ENCODE measurements at regions not wholly inside any gene's neighbourhood (a gene's known extent, or its start where the extent isn't known, plus 50 kb on each side); places are given as distances from the start of the nearest gene placed in this dataset.

DNA sequence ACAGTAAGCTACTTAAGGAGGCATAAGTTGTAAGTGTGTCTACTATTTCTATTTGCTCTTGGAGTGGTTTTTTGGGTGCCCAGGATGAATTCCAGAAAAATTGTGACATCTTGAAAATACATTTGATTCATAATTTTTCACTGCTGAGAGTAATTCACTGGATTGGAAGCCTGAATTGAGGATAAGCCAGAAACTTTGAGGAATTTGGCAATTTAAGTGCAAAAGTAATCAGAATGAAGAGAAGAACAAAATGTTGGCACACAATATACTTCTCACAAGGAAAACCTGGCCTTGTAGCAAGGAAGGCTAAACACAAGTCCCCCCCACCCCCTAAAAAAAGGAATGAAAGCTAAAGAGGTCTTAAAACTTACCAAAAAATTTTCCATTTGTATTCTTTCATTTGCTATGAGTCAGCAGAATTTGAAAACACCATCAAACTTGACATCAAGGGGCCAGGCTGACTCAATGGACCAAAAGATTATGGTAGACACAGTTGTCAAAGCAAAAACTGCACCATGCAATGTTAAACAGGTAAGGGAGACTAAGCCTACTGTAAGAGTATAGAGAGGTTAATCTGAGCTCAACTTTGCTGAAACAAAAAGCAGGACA lies 840.0 kb downstream of the FRK start:
- CTCF ChIA-PET = no interaction called here
- SMC1A ChIA-PET (ENCODE audit: uncharacterized antibody, unreplicated experiment) = no interaction called here
- RAD21 ChIA-PET (ENCODE audit: unreplicated experiment) = no interaction called here
- Histone ChIP-seq H3K79me2 (ENCODE audit: control insufficient read depth, insufficient read depth, low read length) (no peaks in the 10 kb centered on the region), H3K27me3 (replicated peaks in 1 of 2; ENCODE audit: control insufficient read depth in 2 of 2, insufficient read depth in 2 of 2, low read length in 1 of 2) (no peaks in the 10 kb centered on the region), H3K9me3 (replicated peaks; ENCODE audit: control insufficient read depth, insufficient read depth, low read length) (no peaks in the 10 kb centered on the region), H3K9ac (ENCODE audit: control insufficient read depth, insufficient read depth, low read length) (no peak overlapping the region), H2AFZ (ENCODE audit: control insufficient read depth, low read depth, low read length) (no peak overlapping the region), H3K4me1 (ENCODE audit: control insufficient read depth, insufficient read depth, low read length) (no peaks in the 10 kb centered on the region), H3K36me3 (ENCODE audit: control insufficient read depth in 2 of 2, insufficient read depth in 2 of 2, low read length in 1 of 2) (no peaks in the 10 kb centered on the region), H3K4me3 (no peak overlapping the region), H3K27ac (ENCODE audit: control insufficient read depth, insufficient read depth) (no peak overlapping the region), H3K4me2 (ENCODE audit: control insufficient read depth, insufficient read depth) (no peak overlapping the region), H4K20me1 (ENCODE audit: control insufficient read depth, insufficient read depth) (no peaks in the 10 kb centered on the region)
- intact Hi-C loops (cut with micrococcal nuclease; ENCODE audit: unreplicated experiment) = no loop called here
- no peak for FAIRE-seq
- POLR2A ChIA-PET = no interaction called here
- in situ Hi-C loops (cut with MboI) = no loop called here
- ATAC-seq = no peak
- BruUV-seq (replicated peaks) = no TSS peak
- DNase-seq (ENCODE audit: low read depth, low spot score) = no peak
- TF ChIP-seq, protein P1, sequence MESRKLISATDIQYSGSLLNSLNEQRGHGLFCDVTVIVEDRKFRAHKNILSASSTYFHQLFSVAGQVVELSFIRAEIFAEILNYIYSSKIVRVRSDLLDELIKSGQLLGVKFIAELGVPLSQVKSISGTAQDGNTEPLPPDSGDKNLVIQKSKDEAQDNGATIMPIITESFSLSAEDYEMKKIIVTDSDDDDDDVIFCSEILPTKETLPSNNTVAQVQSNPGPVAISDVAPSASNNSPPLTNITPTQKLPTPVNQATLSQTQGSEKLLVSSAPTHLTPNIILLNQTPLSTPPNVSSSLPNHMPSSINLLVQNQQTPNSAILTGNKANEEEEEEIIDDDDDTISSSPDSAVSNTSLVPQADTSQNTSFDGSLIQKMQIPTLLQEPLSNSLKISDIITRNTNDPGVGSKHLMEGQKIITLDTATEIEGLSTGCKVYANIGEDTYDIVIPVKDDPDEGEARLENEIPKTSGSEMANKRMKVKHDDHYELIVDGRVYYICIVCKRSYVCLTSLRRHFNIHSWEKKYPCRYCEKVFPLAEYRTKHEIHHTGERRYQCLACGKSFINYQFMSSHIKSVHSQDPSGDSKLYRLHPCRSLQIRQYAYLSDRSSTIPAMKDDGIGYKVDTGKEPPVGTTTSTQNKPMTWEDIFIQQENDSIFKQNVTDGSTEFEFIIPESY (IDR thresholded peaks at IDR 0.05) = no peak
- TF ChIP-seq NBN (IDR thresholded peaks at IDR 0.05) (no peak), ZBED1 (IDR thresholded peaks at IDR 0.05; ENCODE audit: borderline replicate concordance) (no peak), SIN3A (IDR thresholded peaks at IDR 0.05; ENCODE audit: low read depth, low read length) (no peak), CBX5 (IDR thresholded peaks at IDR 0.05; ENCODE audit: low read depth) (no peak), MTA3 (IDR thresholded peaks at IDR 0.05; ENCODE audit: borderline replicate concordance, low read length) (no peak), DPF2 (IDR thresholded peaks at IDR 0.05) (no peak), IRF4 (IDR thresholded peaks at IDR 0.05; ENCODE audit: low read depth, low read length) (no peak), SRF (IDR thresholded peaks at IDR 0.05; ENCODE audit: low read depth in 2 of 2, low read length in 2 of 2) (no peak), SUPT20H (IDR thresholded peaks at IDR 0.05; ENCODE audit: borderline replicate concordance, control insufficient read depth, low read depth, low read length) (no peak), ATF7 (IDR thresholded peaks at IDR 0.05; ENCODE audit: low read depth) (no peak)
- TF ChIP-seq, protein P2, sequence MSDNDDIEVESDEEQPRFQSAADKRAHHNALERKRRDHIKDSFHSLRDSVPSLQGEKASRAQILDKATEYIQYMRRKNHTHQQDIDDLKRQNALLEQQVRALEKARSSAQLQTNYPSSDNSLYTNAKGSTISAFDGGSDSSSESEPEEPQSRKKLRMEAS (IDR thresholded peaks at IDR 0.05; ENCODE audit: low read depth, low read length) = no peak
- TF ChIP-seq, protein P3, sequence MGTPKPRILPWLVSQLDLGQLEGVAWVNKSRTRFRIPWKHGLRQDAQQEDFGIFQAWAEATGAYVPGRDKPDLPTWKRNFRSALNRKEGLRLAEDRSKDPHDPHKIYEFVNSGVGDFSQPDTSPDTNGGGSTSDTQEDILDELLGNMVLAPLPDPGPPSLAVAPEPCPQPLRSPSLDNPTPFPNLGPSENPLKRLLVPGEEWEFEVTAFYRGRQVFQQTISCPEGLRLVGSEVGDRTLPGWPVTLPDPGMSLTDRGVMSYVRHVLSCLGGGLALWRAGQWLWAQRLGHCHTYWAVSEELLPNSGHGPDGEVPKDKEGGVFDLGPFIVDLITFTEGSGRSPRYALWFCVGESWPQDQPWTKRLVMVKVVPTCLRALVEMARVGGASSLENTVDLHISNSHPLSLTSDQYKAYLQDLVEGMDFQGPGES (IDR thresholded peaks at IDR 0.05) = no peak
- TF ChIP-seq, protein P4, sequence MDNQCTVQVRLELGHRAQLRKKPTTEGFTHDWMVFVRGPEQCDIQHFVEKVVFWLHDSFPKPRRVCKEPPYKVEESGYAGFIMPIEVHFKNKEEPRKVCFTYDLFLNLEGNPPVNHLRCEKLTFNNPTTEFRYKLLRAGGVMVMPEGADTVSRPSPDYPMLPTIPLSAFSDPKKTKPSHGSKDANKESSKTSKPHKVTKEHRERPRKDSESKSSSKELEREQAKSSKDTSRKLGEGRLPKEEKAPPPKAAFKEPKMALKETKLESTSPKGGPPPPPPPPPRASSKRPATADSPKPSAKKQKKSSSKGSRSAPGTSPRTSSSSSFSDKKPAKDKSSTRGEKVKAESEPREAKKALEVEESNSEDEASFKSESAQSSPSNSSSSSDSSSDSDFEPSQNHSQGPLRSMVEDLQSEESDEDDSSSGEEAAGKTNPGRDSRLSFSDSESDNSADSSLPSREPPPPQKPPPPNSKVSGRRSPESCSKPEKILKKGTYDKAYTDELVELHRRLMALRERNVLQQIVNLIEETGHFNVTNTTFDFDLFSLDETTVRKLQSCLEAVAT (IDR thresholded peaks at IDR 0.05) = no peak
- TF ChIP-seq, protein P5, sequence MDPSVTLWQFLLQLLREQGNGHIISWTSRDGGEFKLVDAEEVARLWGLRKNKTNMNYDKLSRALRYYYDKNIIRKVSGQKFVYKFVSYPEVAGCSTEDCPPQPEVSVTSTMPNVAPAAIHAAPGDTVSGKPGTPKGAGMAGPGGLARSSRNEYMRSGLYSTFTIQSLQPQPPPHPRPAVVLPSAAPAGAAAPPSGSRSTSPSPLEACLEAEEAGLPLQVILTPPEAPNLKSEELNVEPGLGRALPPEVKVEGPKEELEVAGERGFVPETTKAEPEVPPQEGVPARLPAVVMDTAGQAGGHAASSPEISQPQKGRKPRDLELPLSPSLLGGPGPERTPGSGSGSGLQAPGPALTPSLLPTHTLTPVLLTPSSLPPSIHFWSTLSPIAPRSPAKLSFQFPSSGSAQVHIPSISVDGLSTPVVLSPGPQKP (IDR thresholded peaks at IDR 0.05; ENCODE audit: low read depth, low read length) = no peak
- TF ChIP-seq, protein P6, sequence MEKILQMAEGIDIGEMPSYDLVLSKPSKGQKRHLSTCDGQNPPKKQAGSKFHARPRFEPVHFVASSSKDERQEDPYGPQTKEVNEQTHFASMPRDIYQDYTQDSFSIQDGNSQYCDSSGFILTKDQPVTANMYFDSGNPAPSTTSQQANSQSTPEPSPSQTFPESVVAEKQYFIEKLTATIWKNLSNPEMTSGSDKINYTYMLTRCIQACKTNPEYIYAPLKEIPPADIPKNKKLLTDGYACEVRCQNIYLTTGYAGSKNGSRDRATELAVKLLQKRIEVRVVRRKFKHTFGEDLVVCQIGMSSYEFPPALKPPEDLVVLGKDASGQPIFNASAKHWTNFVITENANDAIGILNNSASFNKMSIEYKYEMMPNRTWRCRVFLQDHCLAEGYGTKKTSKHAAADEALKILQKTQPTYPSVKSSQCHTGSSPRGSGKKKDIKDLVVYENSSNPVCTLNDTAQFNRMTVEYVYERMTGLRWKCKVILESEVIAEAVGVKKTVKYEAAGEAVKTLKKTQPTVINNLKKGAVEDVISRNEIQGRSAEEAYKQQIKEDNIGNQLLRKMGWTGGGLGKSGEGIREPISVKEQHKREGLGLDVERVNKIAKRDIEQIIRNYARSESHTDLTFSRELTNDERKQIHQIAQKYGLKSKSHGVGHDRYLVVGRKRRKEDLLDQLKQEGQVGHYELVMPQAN (conservative IDR thresholded peaks at IDR 0.05) = no peak
- TF ChIP-seq, protein P7, sequence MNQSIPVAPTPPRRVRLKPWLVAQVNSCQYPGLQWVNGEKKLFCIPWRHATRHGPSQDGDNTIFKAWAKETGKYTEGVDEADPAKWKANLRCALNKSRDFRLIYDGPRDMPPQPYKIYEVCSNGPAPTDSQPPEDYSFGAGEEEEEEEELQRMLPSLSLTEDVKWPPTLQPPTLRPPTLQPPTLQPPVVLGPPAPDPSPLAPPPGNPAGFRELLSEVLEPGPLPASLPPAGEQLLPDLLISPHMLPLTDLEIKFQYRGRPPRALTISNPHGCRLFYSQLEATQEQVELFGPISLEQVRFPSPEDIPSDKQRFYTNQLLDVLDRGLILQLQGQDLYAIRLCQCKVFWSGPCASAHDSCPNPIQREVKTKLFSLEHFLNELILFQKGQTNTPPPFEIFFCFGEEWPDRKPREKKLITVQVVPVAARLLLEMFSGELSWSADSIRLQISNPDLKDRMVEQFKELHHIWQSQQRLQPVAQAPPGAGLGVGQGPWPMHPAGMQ (IDR thresholded peaks at IDR 0.05; ENCODE audit: borderline replicate concordance) = no peak
